HG03558 (cell line): ENCODE measurements at regions not wholly inside any gene's neighbourhood (a gene's known extent, or its start where the extent isn't known, plus 50 kb on each side); places are given as distances from the start of the nearest gene placed in this dataset.

ENCODE experiments used
- ATAC-seq: cut with Tn5 transposase; IDR thresholded peaks from one replicate; pipeline ENCODE4 v1.9.1; 2021; ENCODE audit warnings: moderate number of reproducible peaks; ENCODE audit not compliant: unreplicated experiment; ENCODE audit errors: extremely low read depth

GRCh38 chr12:65540140-65540539, 261.7 kb downstream of the MSRB3 start:
- ATAC-seq: no peak

DNA sequence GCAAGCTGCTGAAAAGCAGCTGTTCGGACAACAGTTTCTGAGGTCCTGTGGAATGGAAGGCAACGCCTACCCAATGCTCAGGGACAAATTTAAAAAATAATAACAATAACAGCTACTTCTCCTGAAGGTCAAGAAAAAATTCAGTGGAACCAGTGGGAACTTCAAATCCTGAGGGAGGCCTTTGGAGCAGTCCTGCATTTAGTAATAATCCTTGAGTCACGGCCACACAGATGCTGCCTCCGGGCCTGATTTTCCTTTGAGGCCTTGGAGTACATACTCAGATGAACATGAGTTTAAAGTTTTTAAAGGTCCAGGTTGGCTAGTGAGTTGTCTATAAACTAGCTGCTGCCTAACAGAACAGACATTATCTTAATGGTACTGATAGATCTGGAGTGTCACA, 268.0 kb downstream of the MSRB3 start:
- no peak for ATAC-seq

DNA sequence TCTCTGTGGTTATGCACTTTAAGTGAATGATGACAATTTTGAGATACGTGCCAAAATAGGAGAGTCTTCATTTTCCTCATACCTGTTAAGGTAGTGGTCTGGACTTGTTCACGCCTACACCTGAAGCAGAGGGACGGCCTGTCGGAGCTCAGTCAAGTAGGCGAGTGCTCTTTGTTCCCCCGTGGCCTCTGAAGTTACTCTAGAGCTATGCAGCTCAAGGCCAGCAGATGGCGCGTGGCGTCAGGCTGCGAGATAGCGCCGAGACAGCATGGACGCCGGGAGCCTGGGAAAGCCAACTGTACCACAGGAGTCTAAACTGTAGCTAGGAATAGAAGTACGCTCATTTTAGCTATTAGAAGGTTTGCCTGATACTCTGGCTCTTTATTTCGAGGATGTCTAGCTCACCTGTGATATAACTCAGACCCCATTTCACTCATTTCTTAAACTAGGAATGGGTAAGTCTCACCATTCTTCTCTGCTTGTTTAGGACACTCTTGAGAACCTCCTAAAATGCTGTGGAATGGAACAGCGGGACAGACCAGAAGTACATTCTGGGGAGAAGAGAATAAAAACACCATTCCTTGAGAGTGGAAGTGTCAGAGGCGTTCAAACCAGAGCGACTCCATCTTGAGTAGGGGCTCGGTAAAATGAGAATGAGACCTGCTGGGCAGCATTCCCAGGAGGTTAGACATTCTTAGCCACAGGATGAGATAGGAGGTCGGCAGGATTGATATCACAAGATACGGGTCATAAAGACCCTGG, 267.4 kb upstream of the HMGA2 start:
- ATAC-seq: no peak

- no peak for ATAC-seq
These were observed 266.7 kb upstream of the HMGA2 start for GRCh38 chr12:65557438-65558181.

DNA sequence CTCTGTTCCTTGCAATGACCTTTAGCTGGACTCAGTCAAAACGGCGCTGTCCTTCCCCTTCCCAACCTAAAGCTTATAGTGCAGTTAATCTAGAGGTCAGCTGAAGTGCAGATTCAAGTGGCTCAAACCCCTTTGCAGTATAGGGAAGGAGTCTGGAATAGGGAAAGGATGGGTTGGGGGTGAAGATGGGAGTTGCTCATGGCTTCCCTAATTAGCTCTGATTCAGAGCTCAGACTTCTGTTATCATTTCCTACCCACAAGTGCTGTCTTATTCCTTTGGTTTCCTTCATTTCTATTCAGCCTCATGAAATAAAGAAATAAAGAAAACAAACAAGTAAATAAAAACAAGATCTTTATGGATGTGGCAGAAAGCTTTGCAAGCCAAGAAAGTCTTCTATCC, 264.0 kb upstream of the HMGA2 start:
- no peak for ATAC-seq

- no peak for ATAC-seq
These were observed 262.4 kb upstream of the HMGA2 start for GRCh38 chr12:65561798-65562382.

GRCh38 chr12:65565601-65566560, 258.4 kb upstream of the HMGA2 start:
- no peak for ATAC-seq

DNA sequence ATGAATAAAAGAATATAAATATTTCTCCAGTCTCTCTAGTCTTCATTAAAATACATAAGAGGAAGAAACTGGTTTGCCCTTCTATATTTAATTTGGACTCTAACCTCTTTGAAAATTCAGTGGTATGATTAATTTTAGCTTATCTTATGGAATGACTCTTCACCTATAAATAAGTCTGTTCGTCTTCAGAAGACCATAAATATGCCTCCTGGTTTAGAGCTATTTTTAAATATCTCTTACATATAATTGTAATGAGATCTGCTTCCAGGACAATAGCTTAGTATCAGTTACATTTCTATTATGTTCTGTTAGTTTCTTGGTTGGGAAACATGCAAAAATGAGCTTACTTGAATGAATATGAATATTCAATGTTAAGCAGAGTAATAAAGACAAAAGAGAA, 257.5 kb upstream of the HMGA2 start:
- no peak for ATAC-seq

DNA sequence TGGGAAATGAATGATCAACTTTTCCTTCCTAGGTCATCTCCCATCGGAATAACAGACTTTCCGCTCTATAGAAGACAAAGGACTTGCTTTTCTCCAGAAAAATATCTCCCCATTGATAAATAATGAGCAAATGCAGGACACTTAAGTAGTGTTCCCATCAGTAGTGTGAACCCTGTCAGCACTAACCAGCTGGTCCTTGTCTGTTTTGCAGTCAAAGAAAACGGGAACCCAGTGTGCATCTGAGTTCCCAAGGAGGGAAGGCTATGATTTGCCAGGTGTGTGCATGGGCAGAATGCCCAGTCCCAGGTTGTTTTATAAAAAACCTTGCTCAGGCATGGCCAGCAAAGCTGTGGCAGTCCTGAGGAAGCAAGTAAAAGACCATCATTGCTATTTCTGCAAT, 256.5 kb upstream of the HMGA2 start:
- no peak for ATAC-seq

DNA sequence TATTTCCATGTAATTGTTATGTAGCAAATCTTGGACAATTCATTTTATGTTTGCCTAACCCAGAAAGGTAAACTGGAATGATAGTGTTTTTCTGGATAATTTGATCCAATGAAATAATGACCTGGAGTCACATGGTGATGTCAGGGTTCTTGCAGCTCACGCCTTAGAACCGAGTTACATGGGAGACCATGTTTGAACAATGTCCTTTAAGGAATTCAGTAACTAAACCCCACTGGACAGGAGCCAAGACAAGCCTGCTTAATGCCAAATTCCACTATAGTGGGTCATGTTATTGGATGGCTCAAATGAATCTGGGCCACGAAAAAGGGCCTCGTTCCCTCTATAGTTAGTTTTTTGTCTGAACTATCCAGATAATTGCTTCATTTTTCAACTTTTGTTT, 255.8 kb upstream of the HMGA2 start:
- no peak for ATAC-seq

DNA sequence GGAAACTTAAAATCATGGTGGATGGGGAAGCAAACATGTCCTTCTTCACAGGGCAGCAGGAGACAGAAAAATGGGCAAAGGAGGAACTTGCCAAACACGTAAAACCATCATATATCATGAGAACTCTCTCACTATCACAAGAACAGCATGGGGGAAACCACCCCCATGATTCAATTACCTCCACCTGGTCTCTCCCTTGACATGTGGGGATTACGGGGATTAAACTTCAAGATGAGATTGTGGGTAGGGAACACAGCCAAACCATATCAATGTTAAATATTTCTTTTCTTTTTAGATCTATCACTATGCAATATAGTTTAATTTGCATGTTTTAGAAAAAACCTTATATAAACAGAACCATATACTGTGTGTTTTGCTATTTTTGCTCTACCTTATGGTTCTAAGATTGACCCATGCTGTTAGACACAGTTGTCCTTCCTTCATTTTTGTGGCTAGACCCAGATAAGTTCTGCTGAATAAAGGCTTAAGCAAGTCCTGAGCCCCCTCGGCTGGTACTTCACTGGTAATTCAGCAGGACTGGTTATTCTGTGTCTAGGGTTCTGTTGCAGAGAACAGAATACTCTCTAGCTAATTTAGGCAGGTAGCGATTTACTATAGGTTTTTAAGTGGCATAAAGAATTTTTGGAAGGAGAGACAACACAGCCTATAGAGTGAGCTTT, 253.7 kb upstream of the HMGA2 start:
- no peak for ATAC-seq

DNA sequence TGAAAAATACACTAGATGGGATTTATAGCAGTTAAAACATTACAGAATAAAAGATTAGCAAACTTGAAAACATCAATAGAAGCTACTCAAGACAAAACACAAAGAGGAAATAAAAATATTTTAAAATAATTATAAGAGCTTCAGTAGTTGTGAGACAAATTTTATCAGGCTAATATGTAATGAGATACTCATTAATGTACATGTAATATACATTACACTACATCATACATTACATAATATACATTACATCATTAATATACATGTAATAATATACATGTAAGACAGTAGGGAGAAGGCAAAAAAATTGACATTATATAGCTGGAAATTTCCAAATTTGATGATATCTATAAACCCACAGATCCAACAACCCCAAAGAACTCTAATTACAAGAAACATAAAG, 249.4 kb upstream of the HMGA2 start:
- ATAC-seq: no peak

DNA sequence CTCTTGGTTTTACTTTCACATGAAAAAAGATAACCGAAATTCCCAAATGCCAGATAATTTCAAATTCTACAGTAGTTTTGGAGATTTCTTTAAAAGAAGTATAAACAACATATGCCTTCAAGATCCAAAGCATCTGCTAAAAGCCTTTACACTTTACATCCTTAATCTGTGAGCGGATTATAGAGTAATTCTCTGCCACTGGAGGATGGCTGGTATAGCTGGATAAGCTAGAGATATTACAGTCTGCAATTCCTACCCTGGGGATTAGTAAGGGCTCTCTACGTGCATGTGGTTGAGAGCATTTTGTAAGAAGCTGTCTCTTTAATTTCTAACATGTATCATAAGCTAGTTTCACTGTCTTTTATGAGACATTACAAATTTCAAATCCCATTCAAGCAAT, 240.3 kb upstream of the HMGA2 start:
- ATAC-seq: no peak

- no peak for ATAC-seq
These were observed 238.4 kb upstream of the HMGA2 start for GRCh38 chr12:65585648-65586602.

DNA sequence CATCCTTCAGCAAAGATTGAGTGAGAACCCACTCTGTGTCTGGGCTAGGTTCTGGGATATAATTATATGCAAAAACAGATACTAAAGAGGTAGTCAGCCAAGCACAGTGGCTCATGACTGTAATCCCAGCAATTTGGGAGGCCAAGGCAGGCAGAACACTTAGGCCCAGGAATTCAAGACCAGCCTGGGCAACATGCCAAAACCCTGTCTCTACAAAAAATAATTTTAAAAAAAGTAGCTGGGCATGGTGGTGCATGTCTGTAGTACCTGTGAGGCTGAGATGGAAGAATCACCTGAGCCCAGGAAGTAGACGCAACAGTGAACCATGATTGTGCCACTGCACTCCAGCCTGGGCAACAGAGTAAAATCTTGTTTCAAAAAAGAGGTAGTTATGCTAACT, 237.5 kb upstream of the HMGA2 start:
- no peak for ATAC-seq

- ATAC-seq: no peak
These were observed 234.0 kb upstream of the HMGA2 start for GRCh38 chr12:65590318-65590717.

- ATAC-seq: no peak
These were observed 231.9 kb upstream of the HMGA2 start for GRCh38 chr12:65592416-65592815.

DNA sequence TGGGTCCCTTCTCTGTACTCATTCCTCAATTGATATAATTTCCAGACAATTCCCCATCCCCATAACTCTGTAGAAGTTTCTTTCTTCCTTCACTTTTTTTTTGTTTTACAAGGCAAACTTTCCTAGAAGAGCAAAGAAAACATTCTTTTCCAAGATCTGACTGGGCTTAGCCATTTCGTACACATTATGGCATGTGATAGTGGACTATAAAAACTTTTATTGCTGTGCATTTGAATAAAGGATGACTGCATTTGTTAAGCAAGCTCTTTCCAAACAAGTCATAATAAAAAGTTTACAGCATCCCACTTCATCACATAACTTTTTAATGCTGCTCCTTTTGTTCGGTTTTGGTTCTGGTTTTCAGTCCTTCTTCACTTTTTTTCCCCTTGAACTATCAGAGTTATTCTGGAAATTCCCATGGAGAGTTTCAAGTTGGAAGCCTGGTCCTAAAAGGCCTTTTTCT, 231.0 kb upstream of the HMGA2 start:
- no peak for ATAC-seq

GRCh38 chr12:65594409-65594808, 229.9 kb upstream of the HMGA2 start:
- no peak for ATAC-seq
